ENCODE measurements at regions not wholly inside any gene's neighbourhood (a gene's known extent, or its start where the extent isn't known, plus 50 kb on each side); places are given as distances from the start of the nearest gene placed in this dataset.
"Not testable (repeated sequence)": the region's sequence is repeated elsewhere in the genome, so short reads cannot be mapped to it uniquely, and the experiment has no call there.

DNA sequence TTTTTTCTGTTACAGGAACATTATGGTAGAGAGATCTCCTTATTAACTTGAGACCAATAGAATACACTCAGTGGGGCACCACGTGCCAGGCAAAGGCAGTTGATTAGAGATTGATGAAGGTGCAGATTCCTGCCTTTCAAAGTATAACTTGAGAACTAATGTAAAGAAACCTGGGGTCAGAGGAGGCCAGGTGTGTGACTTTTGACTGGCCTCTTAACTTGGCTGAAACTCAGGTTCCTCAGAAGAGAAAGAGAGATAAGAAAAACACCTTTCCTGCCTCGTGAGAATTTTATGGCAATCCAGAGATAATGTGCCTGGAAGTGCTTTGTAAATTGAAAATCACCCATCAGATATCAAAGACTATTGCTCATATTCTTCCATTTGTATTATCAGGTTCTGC is 110.7 kb upstream of the GZMB start:
- no peak for ATAC-seq
- intact Hi-C loops (cut with DNase I), result no loop called here
- DNase-seq, result no peak

DNA sequence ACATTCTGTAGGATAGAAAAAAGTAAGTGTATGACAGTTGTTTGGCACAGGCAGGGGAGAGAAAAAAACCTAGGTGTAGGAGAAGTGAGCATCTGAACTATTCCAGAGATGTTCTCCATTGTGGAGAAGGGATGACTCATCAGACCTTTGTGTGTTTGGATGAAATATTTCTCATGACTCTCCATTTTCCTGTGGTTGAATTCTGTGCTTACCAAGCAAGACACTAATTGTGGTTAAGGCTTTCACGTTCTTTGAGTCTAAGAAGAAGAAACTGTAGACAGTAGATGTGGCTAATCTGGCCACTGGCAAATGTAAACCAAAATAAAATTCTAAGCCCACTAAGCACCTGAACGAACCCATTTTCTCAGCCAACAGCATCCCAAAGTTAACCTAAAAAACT is 107.9 kb upstream of the GZMB start:
- intact Hi-C loops (cut with DNase I), result no loop called here

DNA sequence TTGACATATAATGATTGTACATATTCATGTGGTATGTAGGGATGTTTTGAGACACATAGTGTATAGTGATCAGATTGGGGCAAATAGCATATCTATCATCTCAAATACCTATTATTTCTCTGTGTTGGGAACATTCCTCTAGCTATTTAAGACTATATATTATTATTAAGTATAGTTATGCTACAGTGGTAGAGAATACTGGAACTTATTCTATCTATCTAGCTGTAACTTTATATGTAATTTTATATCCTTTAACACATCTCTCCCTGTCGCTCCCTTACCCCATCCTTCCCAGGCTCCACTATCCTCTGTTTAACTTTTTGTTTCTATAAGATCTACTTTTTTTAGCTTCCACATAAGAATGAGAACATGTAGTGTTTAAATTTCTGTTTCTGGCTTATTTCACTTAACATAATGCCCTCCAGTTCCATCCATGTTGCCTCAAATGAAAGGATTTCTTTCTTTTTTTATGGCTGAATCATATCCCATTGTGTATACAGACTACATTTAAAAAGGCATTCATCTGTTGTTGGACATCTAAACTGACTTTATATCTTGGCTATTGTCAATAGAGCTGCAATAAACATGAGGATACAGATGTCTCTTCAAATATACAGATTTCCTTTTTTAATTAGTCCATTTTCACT is 102.1 kb upstream of the GZMB start:
- DNase-seq, result no peak
- intact Hi-C loops (cut with DNase I), result loop anchor here in 1 of 2 donors (2.0 to 5.0 kb wide), 3 partner anchors 307 to 415 kb away; no protein-coding TSS in a partner anchor
- ATAC-seq, result no peak

More for the DNA sequence above, 107.9 kb upstream of the GZMB start:
- ATAC-seq (no peak), DNase-seq (no peak)

DNA sequence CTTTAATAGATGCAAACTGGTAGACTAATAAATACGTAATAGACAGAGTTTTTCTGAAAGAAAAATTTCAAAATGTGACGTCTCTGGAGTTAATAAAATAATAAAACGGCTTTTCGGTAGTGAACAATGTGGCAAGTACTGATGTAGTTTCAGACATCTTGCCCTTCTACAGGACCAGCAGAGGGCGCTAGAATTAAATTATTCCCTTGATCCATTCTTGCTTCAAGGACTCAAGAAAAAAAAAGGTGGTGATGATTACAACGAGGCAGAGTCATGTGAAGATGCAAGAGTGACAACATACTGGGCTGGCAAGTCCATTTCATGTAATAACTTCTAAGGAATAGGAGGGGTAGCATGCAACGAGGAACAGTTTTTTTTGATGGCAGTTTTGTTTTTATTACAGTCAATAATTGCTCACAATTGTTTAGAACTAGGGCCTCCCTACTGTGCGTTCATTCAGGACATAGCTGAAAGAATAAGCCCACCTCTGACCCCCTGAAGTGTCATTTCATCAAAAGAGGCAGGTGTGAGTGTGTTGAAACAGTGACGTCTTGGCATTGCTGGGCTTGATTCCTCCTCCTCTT is 101.0 kb upstream of the GZMB start:
- ATAC-seq, result peak; percentile 68 to 76
- intact Hi-C loops (cut with DNase I), result loop anchor here (2.0 to 5.0 kb wide), 4 partner anchors 308 to 417 kb away; no protein-coding TSS in a partner anchor
- DNase-seq, result peak; percentile 25

GRCh38 chr14:24726480-24726879 is 92.5 kb upstream of the GZMB start:
- intact Hi-C loops (cut with DNase I), result no loop called here
- DNase-seq (no peak), ATAC-seq (no peak)

GRCh38 chr14:24725311-24725710 is 91.3 kb upstream of the GZMB start:
- ATAC-seq (no peak), DNase-seq (no peak)
- intact Hi-C loops (cut with DNase I), result no loop called here

- intact Hi-C loops (cut with DNase I), result no loop called here
- no peak for DNase-seq
- ATAC-seq, result peak in 1 of 2 donors; percentile 47
These were observed 87.8 kb upstream of the GZMB start for GRCh38 chr14:24721775-24722174.

GRCh38 chr14:24715239-24715638 is 81.2 kb upstream of the GZMB start:
- intact Hi-C loops (cut with DNase I), result no loop called here
- ATAC-seq (no peak), DNase-seq (no peak)

DNA sequence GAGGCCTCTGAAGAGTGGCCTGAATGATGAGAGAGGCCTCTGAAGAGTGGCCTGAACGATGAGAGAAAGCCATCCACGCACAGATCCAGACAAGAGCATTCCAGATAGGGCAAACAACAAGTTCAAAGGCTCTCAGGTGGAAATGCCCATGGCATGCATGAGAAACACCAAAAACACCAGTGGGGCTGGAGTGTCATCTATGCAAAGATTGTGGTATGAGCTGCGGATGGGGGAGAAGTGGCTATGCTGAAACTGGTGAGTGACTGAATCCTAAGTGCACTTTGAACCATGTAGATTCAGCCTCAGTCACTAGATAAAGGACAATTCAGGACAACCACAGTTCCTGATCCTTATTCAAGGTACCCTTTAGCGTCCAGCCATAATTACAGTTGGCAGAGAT is 79.4 kb upstream of the GZMB start:
- intact Hi-C loops (cut with DNase I), result no loop called here
- no peak for ATAC-seq
- DNase-seq, result no peak

DNA sequence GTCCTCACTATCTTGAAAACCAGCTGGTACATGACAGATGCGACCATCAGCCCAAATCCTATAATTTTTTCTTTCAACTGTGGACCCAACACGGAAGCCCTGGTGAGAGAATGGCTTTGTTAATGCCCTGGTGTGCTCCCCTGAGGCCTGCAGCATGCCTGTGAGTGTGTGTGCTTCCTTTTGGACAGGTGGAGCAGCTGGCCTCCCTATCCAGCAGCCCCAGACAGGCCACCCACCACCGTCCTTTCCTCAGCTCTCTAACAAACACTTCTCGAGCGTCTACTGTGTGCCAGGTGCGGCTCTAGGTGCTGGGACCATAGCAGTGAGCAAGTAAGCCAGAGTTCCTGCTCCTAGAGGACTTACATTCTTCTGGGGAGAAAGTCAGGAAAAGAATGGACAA is 78.9 kb upstream of the GZMB start:
- no peak for DNase-seq
- intact Hi-C loops (cut with DNase I), result no loop called here
- ATAC-seq, result no peak

DNA sequence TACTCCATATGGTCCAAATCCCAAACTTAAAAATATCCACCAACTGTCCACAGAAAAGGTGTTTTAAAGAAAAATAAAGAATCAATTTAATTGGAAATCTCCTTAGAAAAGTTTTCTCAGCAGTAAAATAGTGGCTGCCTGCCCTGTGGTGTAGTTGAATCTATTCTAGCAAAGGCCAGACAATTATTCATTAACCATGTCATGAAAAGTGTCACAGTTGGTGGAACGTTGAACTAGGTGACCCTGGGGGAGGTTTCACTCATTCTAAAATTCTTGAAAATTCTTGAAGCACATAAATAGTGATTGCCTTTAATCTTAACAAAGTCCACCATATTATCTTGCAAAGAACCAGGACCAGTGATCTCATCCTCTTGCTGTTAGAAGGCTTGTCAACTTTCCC is 78.4 kb upstream of the GZMB start:
- intact Hi-C loops (cut with DNase I), result no loop called here

DNA sequence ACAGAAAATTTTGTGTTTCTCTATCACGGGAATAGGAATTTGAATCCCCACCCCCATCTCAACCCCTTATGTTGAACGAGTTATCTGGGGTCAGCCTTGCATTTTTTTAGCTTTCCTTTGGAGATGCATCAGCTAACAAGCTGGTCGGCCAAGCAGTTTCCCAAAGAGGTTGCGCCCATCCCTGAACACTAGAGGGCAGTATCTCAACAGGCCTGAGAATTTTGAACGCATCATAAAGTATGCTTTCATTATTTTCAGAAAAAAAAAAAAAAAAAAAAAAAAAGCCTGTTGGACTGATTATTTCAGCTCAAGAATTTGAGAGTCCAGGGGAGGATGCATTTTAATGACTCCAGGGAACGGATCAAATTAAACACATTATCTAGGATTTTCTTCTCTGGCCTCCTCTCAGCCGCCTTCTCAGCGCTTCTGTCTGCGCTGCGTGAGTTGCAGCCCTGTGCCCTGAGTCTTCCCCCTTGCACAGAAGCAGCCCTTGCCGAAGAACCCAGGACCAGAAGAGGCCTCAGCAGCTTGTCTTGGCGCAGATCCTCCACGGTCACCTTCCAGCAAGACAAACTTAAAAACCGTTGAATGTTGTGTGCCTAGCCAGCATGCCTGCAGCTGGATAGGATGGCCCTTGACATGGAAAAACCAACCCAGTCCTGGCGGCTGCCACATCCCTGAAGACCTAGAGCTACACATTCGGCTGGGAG is 76.6 kb upstream of the GZMB start:
- intact Hi-C loops (cut with DNase I), result no loop called here
- peak; percentile 45 for DNase-seq

More for the DNA sequence above, 78.4 kb upstream of the GZMB start:
- DNase-seq (no peak), ATAC-seq (no peak)

DNA sequence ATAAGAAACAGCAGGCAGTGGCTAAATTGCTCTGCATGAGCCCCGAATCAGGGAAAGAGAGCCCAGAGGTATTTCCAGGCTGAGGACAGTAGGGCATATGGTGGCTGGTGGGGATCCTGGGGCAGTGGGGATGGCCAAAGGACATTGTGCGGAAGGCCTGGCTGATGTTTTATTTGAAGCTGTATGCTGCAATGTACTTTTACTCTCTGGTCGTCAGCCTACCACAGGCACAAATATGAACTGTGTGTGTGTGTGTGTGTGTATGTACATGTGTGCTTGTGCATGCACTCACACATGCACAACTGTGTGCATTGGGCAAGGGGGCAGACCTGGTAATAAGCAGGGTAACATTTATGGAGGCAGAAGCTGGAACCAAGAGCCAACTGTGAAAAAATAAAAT is 74.7 kb upstream of the GZMB start:
- intact Hi-C loops (cut with DNase I), result no loop called here
- no peak for DNase-seq
- ATAC-seq, result no peak

More for the DNA sequence above, 76.6 kb upstream of the GZMB start:
- peak; percentile 67 to 78 for ATAC-seq

DNA sequence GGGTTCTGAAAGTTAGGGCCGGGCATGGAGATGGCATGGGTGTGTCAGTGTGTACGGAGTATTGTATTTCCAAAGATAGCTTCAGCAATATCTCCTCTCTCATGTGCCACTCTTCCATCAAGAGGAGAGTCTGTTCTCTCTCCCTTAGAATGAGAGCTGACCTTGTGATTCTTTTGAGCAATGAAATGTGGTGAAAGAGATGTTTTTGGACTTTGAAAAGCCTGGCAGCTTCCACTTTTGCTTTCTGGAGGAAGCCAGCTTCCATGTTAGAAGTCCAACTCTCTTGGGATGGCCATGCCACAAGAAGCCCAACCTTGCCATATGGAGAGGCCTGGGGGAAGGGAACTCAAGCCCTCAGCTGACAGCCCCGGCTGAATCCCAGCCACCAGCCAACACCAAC is 72.4 kb upstream of the GZMB start:
- no peak for ATAC-seq
- DNase-seq, result no peak
- intact Hi-C loops (cut with DNase I), result no loop called here

GRCh38 chr14:24705840-24706239 is 71.8 kb upstream of the GZMB start:
- ATAC-seq, result no peak
- no peak for DNase-seq
- intact Hi-C loops (cut with DNase I), result no loop called here

DNA sequence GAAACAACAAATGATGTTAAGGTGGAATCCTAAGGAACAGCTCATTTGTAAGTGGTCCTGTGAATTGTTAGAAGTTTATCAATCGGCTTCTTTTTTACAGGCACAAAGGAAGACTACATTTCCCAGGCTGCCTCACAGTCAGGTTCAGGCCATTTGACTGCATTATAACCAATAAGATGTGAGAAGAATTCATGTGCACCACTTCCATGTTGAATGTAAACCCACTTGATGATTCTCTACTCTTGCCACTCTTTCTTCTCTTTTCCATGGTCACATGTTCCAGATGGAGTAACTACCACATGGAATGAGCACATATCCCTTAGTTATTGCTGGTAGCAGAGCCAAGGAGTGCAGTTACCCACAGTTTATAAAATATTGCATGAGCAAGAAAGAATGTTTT is 67.1 kb upstream of the GZMB start:
- DNase-seq (no peak), ATAC-seq (no peak)
- intact Hi-C loops (cut with DNase I), result no loop called here

DNA sequence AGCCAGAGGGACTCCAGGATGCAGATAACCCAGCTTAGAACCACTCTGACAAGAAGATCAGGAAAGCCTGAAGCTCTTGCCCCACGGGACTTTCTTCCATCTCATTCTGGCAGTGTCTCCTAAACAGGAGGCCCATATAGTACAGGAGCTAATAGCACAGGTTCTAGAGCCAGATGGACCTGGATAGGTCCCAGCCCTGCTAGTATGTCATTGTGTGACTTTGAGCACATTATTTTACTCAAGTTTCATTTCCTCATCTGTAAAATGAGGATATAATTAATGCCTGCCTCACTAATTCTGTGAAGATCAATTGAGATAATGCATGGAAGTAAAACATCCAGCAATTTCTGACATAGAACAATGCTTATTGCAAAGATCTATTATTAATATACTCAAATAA is 66.5 kb upstream of the GZMB start:
- no peak for DNase-seq
- no peak for ATAC-seq
- intact Hi-C loops (cut with DNase I), result no loop called here

- ATAC-seq, result no peak
- intact Hi-C loops (cut with DNase I), result no loop called here
These were observed 65.1 kb upstream of the GZMB start for GRCh38 chr14:24699052-24699451.

GRCh38 chr14:24696280-24696920 is 62.4 kb upstream of the GZMB start:
- ATAC-seq; intact Hi-C loops (cut with DNase I); DNase-seq: not testable (repeated sequence)

More at GRCh38 chr14:24699052-24699451, 65.1 kb upstream of the GZMB start:
- DNase-seq, result no peak
